H9 (cell line): ENCODE measurements at regions not wholly inside any gene's neighbourhood (a gene's known extent, or its start where the extent isn't known, plus 50 kb on each side); places are given as distances from the start of the nearest gene placed in this dataset.

ENCODE experiments used
- DNase-seq: peaks from one replicate; pipeline ENCODE4 v3.0.0-alpha.2; 2017
- H2AFZ ChIP-seq: one replicate; pipeline ENCODE4 v1.6.1; 2013; ENCODE audit warnings: mild to moderate bottlenecking, low read length, control low read depth, moderate library complexity
- H2AK5ac ChIP-seq: 2 replicates; pipeline ENCODE4 v1.6.1; 2013; ENCODE audit warnings: low read length, control low read depth, mixed read lengths; ENCODE audit not compliant: insufficient read length
- H2BK120ac ChIP-seq: one replicate; pipeline ENCODE4 v1.6.1; 2013; ENCODE audit warnings: low read depth, mild to moderate bottlenecking, low read length, control low read depth, inconsistent platforms; ENCODE audit not compliant: poor library complexity, severe bottlenecking
- H2BK12ac ChIP-seq: 2 replicates; pipeline ENCODE4 v1.6.1; 2013; ENCODE audit warnings: low read length, control low read depth, mixed read lengths, low read depth; ENCODE audit not compliant: insufficient read length
- H2BK15ac ChIP-seq: 2 replicates; pipeline ENCODE4 v1.6.1; 2013; ENCODE audit warnings: low read depth, low read length, control low read depth
- H2BK20ac ChIP-seq: one replicate; pipeline ENCODE4 v1.6.1; 2013; ENCODE audit warnings: low read depth, mild to moderate bottlenecking, low read length, control low read depth, inconsistent platforms; ENCODE audit not compliant: poor library complexity, severe bottlenecking
- H2BK5ac ChIP-seq: 2 replicates; pipeline ENCODE4 v1.6.1; 2013; ENCODE audit warnings: low read length, control low read depth, mixed read lengths; ENCODE audit not compliant: insufficient read length
- H3K14ac ChIP-seq: 2 replicates; pipeline ENCODE4 v1.6.1; 2013; ENCODE audit warnings: low read length, control low read depth; ENCODE audit not compliant: insufficient read depth
- H3K18ac ChIP-seq: 2 replicates; pipeline ENCODE4 v1.6.1; 2013; ENCODE audit warnings: low read depth, mild to moderate bottlenecking, mixed read lengths, low read length, control low read depth; ENCODE audit not compliant: insufficient read length
- H3K23ac ChIP-seq: 2 replicates; pipeline ENCODE4 v1.6.1; 2013; ENCODE audit warnings: low read length, control low read depth, mixed read lengths, low read depth; ENCODE audit not compliant: insufficient read length
- H3K23me2 ChIP-seq: 2 replicates; pipeline ENCODE4 v1.6.1; 2013; ENCODE audit warnings: low read depth, mild to moderate bottlenecking, mixed read lengths, low read length, control low read depth; ENCODE audit not compliant: insufficient read length, poor library complexity, severe bottlenecking
- H3K27ac ChIP-seq: 2 replicates; pipeline ENCODE4 v1.5.1; 2013; ENCODE audit warnings: low read length, control low read depth, mixed read lengths, low read depth; ENCODE audit not compliant: insufficient read length
- H3K27me3 ChIP-seq: 2 replicates; pipeline ENCODE4 v1.6.1; 2013; ENCODE audit warnings: low read length, control low read depth, inconsistent platforms; ENCODE audit not compliant: insufficient read depth
- H3K4ac ChIP-seq: 2 replicates; pipeline ENCODE4 v1.6.1; 2013; ENCODE audit warnings: low read depth, mild to moderate bottlenecking, control low read depth, inconsistent platforms, low read length, moderate library complexity
- H3K4me1 ChIP-seq: 2 replicates; pipeline ENCODE4 v1.6.1; 2013; ENCODE audit warnings: low read length, control low read depth, inconsistent platforms; ENCODE audit not compliant: insufficient read depth
- H3K4me2 ChIP-seq: 2 replicates; pipeline ENCODE4 v1.6.1; 2013; ENCODE audit warnings: low read length, control low read depth, mixed read lengths; ENCODE audit not compliant: insufficient read length, insufficient read depth
- H3K56ac ChIP-seq: 2 replicates; pipeline ENCODE4 v1.6.1; 2013; ENCODE audit warnings: low read depth, mild to moderate bottlenecking, mixed read lengths, low read length, control low read depth; ENCODE audit not compliant: insufficient read length
- H3K79me1 ChIP-seq: 2 replicates; pipeline ENCODE4 v1.6.1; 2013; ENCODE audit warnings: low read depth, mild to moderate bottlenecking, moderate library complexity, low read length, control low read depth, inconsistent platforms; ENCODE audit not compliant: insufficient read depth, poor library complexity, severe bottlenecking
- H3K79me2 ChIP-seq: 2 replicates; pipeline ENCODE4 v1.6.1; 2013; ENCODE audit warnings: low read length, control low read depth, inconsistent platforms; ENCODE audit not compliant: insufficient read depth
- H3K9ac ChIP-seq: 2 replicates; pipeline ENCODE4 v1.6.1; 2013; ENCODE audit warnings: low read length, control low read depth, mixed read lengths; ENCODE audit not compliant: insufficient read length; ENCODE audit errors: extremely low read depth
- H3K9me3 ChIP-seq: one replicate; pipeline ENCODE4 v1.6.1; 2013; ENCODE audit warnings: low read depth, low read length, inconsistent platforms; ENCODE audit not compliant: control insufficient read depth
- H3T11ph ChIP-seq: one replicate; pipeline ENCODE4 v1.6.1; 2013; ENCODE audit warnings: mild to moderate bottlenecking, low read length, control low read depth, inconsistent platforms
- H4K20me1 ChIP-seq: one replicate; pipeline ENCODE4 v1.6.1; 2013; ENCODE audit not compliant: control insufficient read depth, insufficient read length, insufficient read depth
- H4K5ac ChIP-seq: 2 replicates; pipeline ENCODE4 v1.6.1; 2013; ENCODE audit warnings: low read depth, mild to moderate bottlenecking, mixed read lengths, low read length, control low read depth; ENCODE audit not compliant: insufficient read length
- H4K8ac ChIP-seq: replicated peaks from 2 replicates; pipeline ENCODE4 v1.6.1; 2013; ENCODE audit warnings: low read length, control low read depth, mixed read lengths, low read depth; ENCODE audit not compliant: insufficient read length
- H4K91ac ChIP-seq: 2 replicates; pipeline ENCODE4 v1.6.1; 2013; ENCODE audit warnings: low read depth, mild to moderate bottlenecking, moderate library complexity, mixed read lengths, low read length, control low read depth; ENCODE audit not compliant: insufficient read length
- H3K27ac Mint-ChIP-seq, 3 experiments: 2 replicates in 2 of 3; 3 replicates in 1 of 3; pipeline ENCODE4 v1.8.0; 2020 to 2021; ENCODE audit warnings: mixed read lengths in 3 of 3, mild to moderate bottlenecking in 1 of 3, moderate library complexity in 1 of 3
- H3K27me3 Mint-ChIP-seq: 2 replicates; pipeline ENCODE4 v1.8.0; 2021; ENCODE audit warnings: low read depth, mild to moderate bottlenecking, moderate library complexity, mixed read lengths
- H3K36me3 Mint-ChIP-seq, 3 experiments: 2 replicates in 2 of 3; 3 replicates in 1 of 3; pipeline ENCODE4 v1.8.0; 2020 to 2021; ENCODE audit warnings: low read depth in 3 of 3, mixed read lengths in 3 of 3; ENCODE audit not compliant: insufficient read depth in 1 of 3
- H3K4me1 Mint-ChIP-seq, 2 experiments: 2 replicates each; pipeline ENCODE4 v1.8.0; 2020; ENCODE audit warnings: mixed read lengths in 2 of 2
- H3K4me3 Mint-ChIP-seq, 2 experiments: 2 replicates in 1 of 2; 3 replicates in 1 of 2; pipeline ENCODE4 v1.8.0; 2020 to 2021; ENCODE audit warnings: mild to moderate bottlenecking in 2 of 2, mixed read lengths in 2 of 2, moderate library complexity in 1 of 2
- H3K9me3 Mint-ChIP-seq, 2 experiments: 2 replicates in 1 of 2; 3 replicates in 1 of 2; pipeline ENCODE4 v1.8.0; 2020; ENCODE audit warnings: mild to moderate bottlenecking in 2 of 2, mixed read lengths in 2 of 2, moderate library complexity in 1 of 2
- WGBS: extraction: QIAGEN DNeasy Blood & Tissue Kit; methylation state at CpG from one replicate; pipeline ENCODE4 v1.1.7; 2013; ENCODE audit warnings: missing lambda C conversion rate, low lambda C conversion rate, mixed read lengths; ENCODE audit not compliant: insufficient read length; ENCODE audit errors: extremely low coverage; 5-methylcytosine and 5-hydroxymethylcytosine counted together
- TF ChIP-seq, protein P1 (sequence below): fragments of 200-600 bp; sonication (generic); conservative IDR thresholded peaks from 3 replicates; pipeline ENCODE4 v1.8.0; 2021; ENCODE audit warnings: antibody characterized with exemption, mild to moderate bottlenecking

DNA sequence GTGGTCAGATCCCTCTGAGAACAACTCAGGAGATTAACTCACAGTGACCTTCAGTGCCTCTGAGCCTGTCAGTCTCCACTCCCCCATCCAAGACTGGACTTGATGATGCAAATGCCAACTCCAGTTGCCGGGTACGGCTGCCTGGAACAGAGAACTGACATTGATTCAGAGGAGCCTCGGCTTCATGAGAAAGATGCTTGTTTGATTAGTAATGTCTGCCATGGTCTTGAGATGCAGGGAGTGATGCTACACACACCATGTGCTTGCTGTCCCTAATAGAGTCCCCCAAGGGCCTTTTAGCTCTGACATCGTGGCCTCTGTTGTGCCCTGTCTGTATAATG lies 51.8 kb upstream of the LRP8 start:
- Histone ChIP-seq H4K5ac (no peak overlapping the region), H2BK20ac (no peak overlapping the region), H4K91ac (no peak overlapping the region), H3K14ac (no peak overlapping the region), H2AK5ac (no peak overlapping the region), H3T11ph (no peak overlapping the region), H3K27ac (no peak overlapping the region), H2BK12ac (no peak overlapping the region), H2BK5ac (no peak overlapping the region), H3K79me1 (no peaks in the 10 kb centered on the region), H3K27me3 (no peaks in the 10 kb centered on the region; the same call in 1 of the 2 replicates), H3K79me2 (no peaks in the 10 kb centered on the region), H4K20me1 (no peaks in the 10 kb centered on the region), H3K4me2 (no peak overlapping the region), H3K9ac (no peak overlapping the region), H3K56ac (no peak overlapping the region), H2BK120ac (no peak overlapping the region), H3K18ac (no peak overlapping the region), H3K23me2 (no peaks in the 10 kb centered on the region), H3K4ac (no peak overlapping the region), H3K4me1 (peaks cover 2% of the 10 kb centered on the region; the same call in 1 of the 2 replicates), H3K23ac (no peak overlapping the region), H2AFZ (no peak overlapping the region), H4K8ac (no peak overlapping the region), H3K9me3 (no peaks in the 10 kb centered on the region), H2BK15ac (no peak overlapping the region)
- Mint-ChIP-seq H3K9me3 (no peaks in the 10 kb centered on the region; a peak in 1 of 5 replicates), H3K27ac (no peak overlapping the region), H3K36me3 (no peaks in the 10 kb centered on the region; a peak in 1 of 7 replicates), H3K4me1 (peaks cover 23 to 31% of the 10 kb centered on the region in 2 experiments), H3K4me3 (no peak overlapping the region), H3K27me3 (peaks cover 61% of the 10 kb centered on the region)
- TF ChIP-seq, protein P1, sequence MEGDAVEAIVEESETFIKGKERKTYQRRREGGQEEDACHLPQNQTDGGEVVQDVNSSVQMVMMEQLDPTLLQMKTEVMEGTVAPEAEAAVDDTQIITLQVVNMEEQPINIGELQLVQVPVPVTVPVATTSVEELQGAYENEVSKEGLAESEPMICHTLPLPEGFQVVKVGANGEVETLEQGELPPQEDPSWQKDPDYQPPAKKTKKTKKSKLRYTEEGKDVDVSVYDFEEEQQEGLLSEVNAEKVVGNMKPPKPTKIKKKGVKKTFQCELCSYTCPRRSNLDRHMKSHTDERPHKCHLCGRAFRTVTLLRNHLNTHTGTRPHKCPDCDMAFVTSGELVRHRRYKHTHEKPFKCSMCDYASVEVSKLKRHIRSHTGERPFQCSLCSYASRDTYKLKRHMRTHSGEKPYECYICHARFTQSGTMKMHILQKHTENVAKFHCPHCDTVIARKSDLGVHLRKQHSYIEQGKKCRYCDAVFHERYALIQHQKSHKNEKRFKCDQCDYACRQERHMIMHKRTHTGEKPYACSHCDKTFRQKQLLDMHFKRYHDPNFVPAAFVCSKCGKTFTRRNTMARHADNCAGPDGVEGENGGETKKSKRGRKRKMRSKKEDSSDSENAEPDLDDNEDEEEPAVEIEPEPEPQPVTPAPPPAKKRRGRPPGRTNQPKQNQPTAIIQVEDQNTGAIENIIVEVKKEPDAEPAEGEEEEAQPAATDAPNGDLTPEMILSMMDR, result no peak
- DNase-seq, result peak; percentile 10
- no CpG with 5 or more reads among the region's 4 CpGs for WGBS
